Spleen (tissue), 7 donors: ENCODE measurements at regions not wholly inside any gene's neighbourhood (a gene's known extent, or its start where the extent isn't known, plus 50 kb on each side); places are given as distances from the start of the nearest gene placed in this dataset.

Source experiments
- CTCF ChIP-seq, 11 experiments: fragments of 200-600 bp in 7 of 11; fragments of 450-650 bp in 4 of 11; sonication (generic) in 4 of 11; IDR thresholded peaks in 8 of 11; conservative IDR thresholded peaks in 3 of 11; 1 replicate in 7 of 11; 2 replicates in 4 of 11; pipeline versions ENCODE4 v1.4.0 to v1.8.0; 2016 to 2021; ENCODE audit warnings: antibody characterized with exemption in 11 of 11, inconsistent platforms in 4 of 11, mild to moderate bottlenecking in 1 of 11
- POLR2A ChIP-seq, 3 donors: fragments of 450-650 bp; IDR thresholded peaks; one replicate each; pipeline ENCODE4 v1.5.1; 2017; ENCODE audit warnings: antibody characterized with exemption in 3 of 3, mild to moderate bottlenecking in 1 of 3
- POLR2AphosphoS5 ChIP-seq, 3 donors: sonication (generic); formaldehyde crosslinking; IDR thresholded peaks; one replicate each; pipeline ENCODE4 v1.5.1; 2017; ENCODE audit warnings: antibody characterized with exemption in 3 of 3
- donor health status: DM: no; HTN: no; CAD: no; lungs with moderate emphysema.
- donor health status: DM: no; HTN: no; CAD: no.
- donor health status: DM: no; HTN: no; CAD: no.

- no peak for TF ChIP-seq CTCF (IDR thresholded peaks at IDR 0.05 in 8 of 11, conservative IDR thresholded peaks at IDR 0.05 in 3 of 11)
- TF ChIP-seq POLR2A (IDR thresholded peaks at IDR 0.05): no peak
- TF ChIP-seq POLR2AphosphoS5 (IDR thresholded peaks at IDR 0.05): no peak
Measured at GRCh38 chr2:145677371-145677770, 1157.5 kb upstream of the ZEB2 start.
